Activated T-cell treated with anti-CD3 and anti-CD28 coated beads for 24 hours (primary cell): ENCODE measurements at regions not wholly inside any gene's neighbourhood (a gene's known extent, or its start where the extent isn't known, plus 50 kb on each side); places are given as distances from the start of the nearest gene placed in this dataset.

Experiments
- DNase-seq: peaks from one replicate; pipeline ENCODE4 v3.0.0-alpha.2; 2020; ENCODE audit warnings: low read depth

- no peak for DNase-seq
These were observed 89.2 kb upstream of the TOMM7 start for GRCh38 chr7:22911889-22912288.

- no peak for DNase-seq
These were observed 87.3 kb upstream of the TOMM7 start for GRCh38 chr7:22909917-22910316.

- DNase-seq, result no peak
These were observed 85.2 kb upstream of the TOMM7 start for GRCh38 chr7:22907805-22908204.

- DNase-seq, result no peak
These were observed 78.1 kb upstream of the TOMM7 start for GRCh38 chr7:22900784-22901183.

- no peak for DNase-seq
These were observed 77.5 kb upstream of the TOMM7 start for GRCh38 chr7:22900101-22900500.

- no peak for DNase-seq
These were observed 74.3 kb upstream of the TOMM7 start for GRCh38 chr7:22896917-22897316.

- no peak for DNase-seq
These were observed 73.1 kb upstream of the TOMM7 start for GRCh38 chr7:22895828-22896165.

GRCh38 chr7:22895140-22895827 is 72.6 kb upstream of the TOMM7 start:
- DNase-seq, result no peak

GRCh38 chr7:22894546-22894945 is 71.9 kb upstream of the TOMM7 start:
- no peak for DNase-seq

- DNase-seq, result no peak
These were observed 68.1 kb upstream of the TOMM7 start for GRCh38 chr7:22890773-22891172.

GRCh38 chr7:22885797-22886261 is 63.2 kb upstream of the TOMM7 start:
- DNase-seq, result peak; percentile 56

GRCh38 chr7:22884911-22885788 is 62.5 kb upstream of the TOMM7 start:
- DNase-seq, result no peak

GRCh38 chr7:22882106-22882505 is 59.5 kb upstream of the TOMM7 start:
- no peak for DNase-seq

GRCh38 chr7:22879709-22880306 is 57.2 kb upstream of the TOMM7 start:
- no peak for DNase-seq

- no peak for DNase-seq
These were observed 56.6 kb upstream of the TOMM7 start for GRCh38 chr7:22879280-22879679.

- no peak for DNase-seq
These were observed 54.5 kb upstream of the TOMM7 start for GRCh38 chr7:22876986-22877729.

GRCh38 chr7:22875470-22875869 is 52.8 kb upstream of the TOMM7 start:
- DNase-seq, result no peak

- no peak for DNase-seq
These were observed 52.3 kb upstream of the TOMM7 start for GRCh38 chr7:22874904-22875303.
